Upper lobe of left lung (tissue), 4 donors: ENCODE measurements at regions not wholly inside any gene's neighbourhood (a gene's known extent, or its start where the extent isn't known, plus 50 kb on each side); places are given as distances from the start of the nearest gene placed in this dataset.

Source experiments
- EP300 ChIP-seq, 4 donors: sonication (generic); formaldehyde crosslinking; IDR thresholded peaks; one replicate each; pipeline ENCODE4 v1.5.1; 2017; ENCODE audit warnings: antibody characterized with exemption in 4 of 4, control low read depth in 2 of 4
- POLR2AphosphoS5 ChIP-seq, 2 donors: sonication (generic); formaldehyde crosslinking; IDR thresholded peaks; one replicate each; pipeline ENCODE4 v1.5.1; 2017; ENCODE audit warnings: antibody characterized with exemption in 2 of 2

- TF ChIP-seq EP300 (IDR thresholded peaks at IDR 0.05): no peak
- TF ChIP-seq POLR2AphosphoS5 (IDR thresholded peaks at IDR 0.05): no peak
These were observed 53.6 kb upstream of the ABCB5 start for GRCh38 chr7:20561908-20562307.
